ENCODE measurements at regions not wholly inside any gene's neighbourhood (a gene's known extent, or its start where the extent isn't known, plus 50 kb on each side); places are given as distances from the start of the nearest gene placed in this dataset.

DNA sequence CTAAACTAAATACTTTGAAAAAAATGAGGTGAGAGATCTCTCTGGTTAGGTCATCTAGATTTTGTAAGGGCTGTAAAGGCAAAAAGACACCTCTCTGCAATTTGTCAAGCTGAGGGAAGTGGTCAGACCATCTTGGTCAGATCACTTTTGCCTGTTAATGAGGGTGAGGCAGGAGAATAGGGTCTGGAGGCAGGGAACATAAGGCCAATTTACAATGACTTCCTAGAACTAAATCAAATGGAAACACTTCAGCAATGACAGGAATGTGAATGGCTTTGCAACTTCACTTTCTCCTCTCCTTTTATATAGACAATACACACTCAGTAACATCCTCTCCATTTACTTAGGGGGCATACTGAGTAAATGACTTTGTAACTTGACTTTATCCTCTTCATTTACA is 1653.4 kb downstream of the SLITRK5 start:
- H3K27ac ChIP-seq, result no peak overlapping the region
- no peak overlapping the region for H3K4me3 ChIP-seq
- no peaks in the 10 kb centered on the region for H3K36me3 ChIP-seq
- TF ChIP-seq, protein P1, sequence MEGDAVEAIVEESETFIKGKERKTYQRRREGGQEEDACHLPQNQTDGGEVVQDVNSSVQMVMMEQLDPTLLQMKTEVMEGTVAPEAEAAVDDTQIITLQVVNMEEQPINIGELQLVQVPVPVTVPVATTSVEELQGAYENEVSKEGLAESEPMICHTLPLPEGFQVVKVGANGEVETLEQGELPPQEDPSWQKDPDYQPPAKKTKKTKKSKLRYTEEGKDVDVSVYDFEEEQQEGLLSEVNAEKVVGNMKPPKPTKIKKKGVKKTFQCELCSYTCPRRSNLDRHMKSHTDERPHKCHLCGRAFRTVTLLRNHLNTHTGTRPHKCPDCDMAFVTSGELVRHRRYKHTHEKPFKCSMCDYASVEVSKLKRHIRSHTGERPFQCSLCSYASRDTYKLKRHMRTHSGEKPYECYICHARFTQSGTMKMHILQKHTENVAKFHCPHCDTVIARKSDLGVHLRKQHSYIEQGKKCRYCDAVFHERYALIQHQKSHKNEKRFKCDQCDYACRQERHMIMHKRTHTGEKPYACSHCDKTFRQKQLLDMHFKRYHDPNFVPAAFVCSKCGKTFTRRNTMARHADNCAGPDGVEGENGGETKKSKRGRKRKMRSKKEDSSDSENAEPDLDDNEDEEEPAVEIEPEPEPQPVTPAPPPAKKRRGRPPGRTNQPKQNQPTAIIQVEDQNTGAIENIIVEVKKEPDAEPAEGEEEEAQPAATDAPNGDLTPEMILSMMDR (IDR thresholded peaks at IDR 0.05), result no peak
- no peaks in the 10 kb centered on the region for H3K4me1 ChIP-seq
- H3K27me3 ChIP-seq (ENCODE audit: low read depth), result no peaks in the 10 kb centered on the region
- ATAC-seq (no peak), DNase-seq (no peak)
- no peaks in the 10 kb centered on the region for H3K9me3 ChIP-seq
- intact Hi-C loops (cut with DNase I), result no loop called here

- Histone ChIP-seq H3K4me1 (no peaks in the 10 kb centered on the region), H3K4me3 (no peak overlapping the region), H3K27ac (no peak overlapping the region), H3K36me3 (no peaks in the 10 kb centered on the region), H3K9me3 (no peaks in the 10 kb centered on the region), H3K27me3 (ENCODE audit: low read depth) (no peaks in the 10 kb centered on the region)
- TF ChIP-seq, protein P1 (IDR thresholded peaks at IDR 0.05), result no peak
- intact Hi-C loops (cut with DNase I), result no loop called here
- DNase-seq (no peak), ATAC-seq (no peak)
Measured at GRCh38 chr13:89343165-89343564, 1672.0 kb downstream of the SLITRK5 start.

- ATAC-seq (no peak), DNase-seq (no peak)
- TF ChIP-seq, protein P1 (IDR thresholded peaks at IDR 0.05), result no peak
- Histone ChIP-seq H3K4me3 (no peak overlapping the region), H3K27ac (no peak overlapping the region), H3K9me3 (no peaks in the 10 kb centered on the region), H3K36me3 (no peaks in the 10 kb centered on the region), H3K4me1 (no peaks in the 10 kb centered on the region), H3K27me3 (ENCODE audit: low read depth) (no peaks in the 10 kb centered on the region)
- intact Hi-C loops (cut with DNase I), result no loop called here
Measured at GRCh38 chr13:89352384-89352783, 1681.2 kb downstream of the SLITRK5 start.

DNA sequence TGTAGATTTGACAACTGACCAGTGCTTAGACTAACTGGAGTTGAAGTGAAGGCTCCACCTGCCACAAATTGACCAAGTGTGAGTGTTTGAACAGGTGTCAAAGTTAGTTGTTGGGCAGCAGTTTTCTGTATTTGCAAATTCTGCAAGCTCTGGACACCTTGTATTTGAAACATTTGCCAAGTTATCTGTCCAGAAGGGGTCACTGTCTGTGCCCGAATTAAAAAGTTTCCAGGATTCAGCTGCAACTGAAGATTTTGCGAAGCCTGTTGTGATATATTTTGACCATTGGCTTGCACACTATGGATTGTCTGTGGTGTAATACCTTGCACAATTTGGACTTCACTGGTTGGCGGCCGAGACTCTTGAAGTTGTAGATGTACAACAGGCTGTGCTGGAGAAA is 1690.7 kb downstream of the SLITRK5 start:
- intact Hi-C loops (cut with DNase I), result no loop called here
- ATAC-seq (no peak), DNase-seq (no peak)
- Histone ChIP-seq H3K27me3 (ENCODE audit: low read depth) (no peaks in the 10 kb centered on the region), H3K4me1 (no peaks in the 10 kb centered on the region), H3K36me3 (no peaks in the 10 kb centered on the region), H3K9me3 (no peaks in the 10 kb centered on the region), H3K4me3 (no peak overlapping the region), H3K27ac (no peak overlapping the region)
- TF ChIP-seq, protein P1 (IDR thresholded peaks at IDR 0.05), result no peak

- Histone ChIP-seq H3K27ac (no peak overlapping the region), H3K36me3 (no peaks in the 10 kb centered on the region), H3K9me3 (no peaks in the 10 kb centered on the region), H3K4me3 (no peak overlapping the region), H3K27me3 (ENCODE audit: low read depth) (no peaks in the 10 kb centered on the region), H3K4me1 (no peaks in the 10 kb centered on the region)
- DNase-seq (no peak), ATAC-seq (no peak)
- TF ChIP-seq, protein P1 (IDR thresholded peaks at IDR 0.05), result no peak
- intact Hi-C loops (cut with DNase I), result no loop called here
Measured at GRCh38 chr13:89363144-89363543, 1692.0 kb downstream of the SLITRK5 start.

DNA sequence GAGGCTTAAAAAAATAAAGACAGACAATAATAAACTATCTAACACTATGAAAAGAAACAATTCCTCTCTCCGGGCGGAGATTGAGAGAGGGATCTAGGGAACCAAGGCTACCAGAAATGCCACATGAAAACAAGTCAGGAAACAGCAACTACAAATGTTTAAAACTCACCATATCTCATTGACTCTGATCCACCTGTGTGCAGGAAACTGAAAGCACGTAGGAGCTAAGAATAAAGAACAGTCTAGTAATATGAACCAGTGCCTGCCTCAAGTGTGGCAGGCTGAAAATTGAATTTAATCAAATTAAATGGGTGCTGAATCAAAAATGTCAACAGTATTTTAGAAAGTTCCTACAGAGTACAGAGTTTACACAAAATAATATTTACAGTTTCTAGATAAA is 1701.0 kb downstream of the SLITRK5 start:
- Histone ChIP-seq H3K27me3 (ENCODE audit: low read depth) (no peaks in the 10 kb centered on the region), H3K27ac (no peak overlapping the region), H3K4me3 (no peak overlapping the region), H3K4me1 (no peaks in the 10 kb centered on the region), H3K36me3 (no peaks in the 10 kb centered on the region), H3K9me3 (no peaks in the 10 kb centered on the region)
- DNase-seq (no peak), ATAC-seq (no peak)
- intact Hi-C loops (cut with DNase I), result no loop called here
- TF ChIP-seq, protein P1 (IDR thresholded peaks at IDR 0.05), result no peak

Data from lower lobe of right lung (tissue), 2 donors.